ENCODE measurements at regions not wholly inside any gene's neighbourhood (a gene's known extent, or its start where the extent isn't known, plus 50 kb on each side); places are given as distances from the start of the nearest gene placed in this dataset.
"Not testable (repeated sequence)": the region's sequence is repeated elsewhere in the genome, so short reads cannot be mapped to it uniquely, and the experiment has no call there.

DNA sequence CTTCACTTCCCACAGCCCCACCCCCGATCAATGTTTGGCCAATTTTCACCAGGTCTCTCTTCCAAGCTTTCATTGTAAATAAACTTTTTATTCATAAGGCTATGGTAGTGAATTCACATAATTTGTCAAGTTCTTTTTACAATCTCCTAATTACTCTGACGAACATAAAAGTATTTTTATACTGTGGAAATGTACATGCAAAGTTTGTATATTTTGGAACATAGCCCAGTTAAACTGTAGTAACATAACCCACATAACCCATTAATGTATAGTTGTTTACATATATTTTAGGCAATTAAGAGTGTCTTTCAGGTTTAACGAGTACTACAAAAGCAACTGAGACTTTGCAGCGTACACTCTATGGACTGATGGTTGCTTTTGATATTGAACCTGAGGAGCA is 228.3 kb upstream of the ERBB4 start:
- no peak for DNase-seq

DNA sequence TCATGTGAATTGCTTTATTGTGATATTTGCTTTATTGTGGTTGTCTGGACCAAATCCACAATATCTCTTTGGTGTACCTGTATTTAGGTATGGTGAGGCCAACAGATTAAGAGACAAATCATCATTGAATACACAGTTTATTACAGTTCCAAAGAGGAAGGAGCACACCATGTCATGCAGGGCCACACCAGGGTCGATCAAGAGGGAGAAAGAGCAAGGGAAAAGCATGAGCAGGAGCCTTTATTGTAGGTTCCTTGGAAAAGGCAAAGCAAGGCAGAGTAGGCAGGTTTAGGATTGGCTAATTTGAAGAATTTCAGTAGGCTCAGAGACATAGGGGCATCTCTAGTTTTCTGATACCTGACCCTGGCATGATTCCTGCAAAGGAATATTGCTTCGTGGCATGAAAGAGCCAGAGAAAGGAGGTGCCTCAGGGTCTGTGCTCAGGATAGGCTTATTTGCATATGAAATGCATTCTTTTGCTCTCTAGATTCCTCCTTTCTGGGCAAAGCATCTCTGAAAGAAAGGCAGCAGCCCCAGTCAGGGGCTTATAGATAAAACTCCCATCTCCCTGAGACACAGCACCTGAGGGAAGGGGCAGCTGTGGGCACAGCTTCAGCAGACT is 214.2 kb upstream of the ERBB4 start:
- DNase-seq = no peak

DNA sequence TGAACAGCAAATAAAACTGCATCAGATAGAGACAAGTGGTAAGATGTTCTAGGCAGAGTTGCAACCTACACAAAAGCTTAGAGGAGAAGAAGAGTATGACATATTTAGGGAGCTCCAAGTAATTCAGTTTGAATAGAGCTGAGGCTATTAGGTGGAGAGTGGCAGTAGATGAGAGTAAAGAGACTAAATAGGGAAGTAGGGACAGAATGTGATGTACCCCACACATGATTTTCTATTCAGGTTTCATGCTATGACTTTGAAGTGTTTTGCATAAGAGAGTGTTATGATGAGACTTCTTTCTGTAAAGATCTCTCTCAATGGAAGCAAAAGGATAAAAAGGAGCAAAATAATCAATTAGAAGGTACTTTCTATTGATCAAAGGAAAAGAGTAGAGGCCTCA is 206.8 kb upstream of the ERBB4 start:
- DNase-seq = no peak

DNA sequence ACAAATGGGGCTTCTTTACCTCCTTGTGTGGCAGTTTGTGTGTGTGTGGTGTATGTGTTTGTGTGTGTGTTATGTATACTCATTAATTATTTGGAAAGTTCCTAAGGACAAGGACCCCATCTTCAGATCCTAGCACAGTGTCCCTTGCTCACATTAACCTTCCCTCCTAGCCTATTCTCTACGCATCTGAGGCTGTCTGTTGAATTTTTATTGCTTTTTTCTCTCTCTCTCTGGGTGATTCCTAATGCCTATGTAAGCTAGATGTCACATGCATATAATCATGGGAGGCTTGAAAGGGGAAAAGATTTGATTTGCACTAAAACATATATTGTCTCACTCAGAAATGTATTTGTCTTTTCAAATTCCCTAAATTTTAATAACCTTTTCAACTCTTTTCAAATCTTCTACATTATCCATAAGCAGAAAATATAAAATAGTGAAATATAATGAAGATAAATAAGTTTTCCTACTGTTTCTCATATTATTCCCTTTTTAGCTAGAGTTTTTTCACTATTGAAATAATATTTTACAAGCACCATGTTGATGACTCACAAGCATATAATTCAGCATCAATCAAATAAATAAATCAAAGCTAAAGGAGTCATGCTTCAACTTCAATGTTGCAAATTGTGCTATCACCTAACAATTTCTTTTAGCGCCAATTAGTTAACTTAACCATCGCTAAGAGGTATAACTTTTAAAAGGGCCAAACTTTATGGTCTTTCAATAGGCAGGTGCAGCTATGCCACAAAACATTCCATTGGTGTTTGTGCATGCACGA is 199.0 kb upstream of the ERBB4 start:
- DNase-seq = no peak

DNA sequence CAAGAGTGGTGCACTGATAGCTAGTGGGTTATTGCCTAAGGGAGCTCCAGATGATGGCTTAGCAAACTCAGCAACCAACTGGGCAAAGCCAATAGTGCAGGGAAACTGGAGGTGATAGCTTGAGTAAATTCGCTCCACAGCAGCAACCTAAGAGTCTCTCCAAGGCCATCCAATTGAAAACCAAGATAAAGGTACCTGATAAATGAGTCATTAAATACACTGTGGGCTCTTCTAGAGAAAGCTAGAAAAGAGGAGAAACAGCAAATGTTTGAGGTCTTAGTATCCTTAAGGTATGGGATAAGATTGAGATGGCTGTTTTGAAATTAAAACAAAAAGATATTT is 197.8 kb upstream of the ERBB4 start:
- DNase-seq = no peak

DNA sequence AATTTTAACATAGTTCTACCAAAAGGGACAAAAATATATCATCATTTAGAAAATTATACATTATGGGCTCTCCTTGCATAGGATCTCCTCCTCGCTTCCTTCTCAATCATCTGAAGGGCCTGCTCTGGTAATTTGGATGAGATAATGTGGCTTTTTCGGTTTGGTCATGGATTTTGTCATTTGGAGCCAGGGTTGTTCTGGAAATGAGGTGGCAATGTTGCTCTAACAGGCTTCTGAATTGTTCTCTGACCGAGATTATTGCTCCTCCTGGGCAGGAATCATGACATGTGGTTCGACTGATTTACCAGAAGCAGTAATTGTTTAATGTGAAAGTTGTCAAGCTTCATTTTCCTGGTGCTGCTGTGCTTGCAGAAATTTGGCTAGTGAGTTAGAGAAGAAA is 194.7 kb upstream of the ERBB4 start:
- no peak for DNase-seq

DNA sequence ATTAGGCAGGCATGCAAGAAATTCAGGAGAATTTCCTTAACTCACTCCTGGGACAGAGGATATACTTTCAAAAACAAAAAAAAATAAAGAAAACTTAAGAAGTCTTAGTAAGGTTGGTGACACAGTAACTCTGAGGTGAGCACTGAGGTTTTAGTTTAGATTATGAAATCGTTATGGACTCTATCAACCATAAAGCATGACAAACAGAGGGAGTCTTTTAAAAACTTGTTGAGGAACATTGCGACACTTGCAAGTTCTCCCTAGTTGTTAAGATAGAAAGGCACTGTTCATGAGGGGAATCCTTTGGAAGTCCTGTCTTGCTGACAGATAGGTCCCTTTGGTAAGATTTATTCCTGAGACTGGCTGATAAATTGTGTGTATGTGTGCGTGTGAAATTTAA is 194.3 kb upstream of the ERBB4 start:
- no peak for DNase-seq

DNA sequence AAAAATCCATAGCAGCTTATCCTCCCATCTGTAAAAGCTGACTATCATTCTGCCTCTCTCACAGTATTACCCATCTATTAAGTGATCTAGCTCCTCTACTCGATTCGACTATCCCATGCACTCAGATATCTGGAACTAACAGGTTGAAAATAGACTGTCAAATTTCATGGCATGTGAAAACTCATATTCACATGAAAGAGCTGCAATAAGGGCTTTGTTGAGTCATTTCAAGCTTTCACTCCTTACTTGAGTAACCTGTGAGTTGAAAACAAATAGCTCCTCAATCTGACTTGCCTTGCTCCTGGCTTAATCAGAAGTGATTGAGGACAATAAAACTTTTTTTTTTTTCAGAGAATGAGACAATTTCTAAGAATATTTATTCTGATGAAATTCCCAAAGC is 192.4 kb upstream of the ERBB4 start:
- DNase-seq = no peak

DNA sequence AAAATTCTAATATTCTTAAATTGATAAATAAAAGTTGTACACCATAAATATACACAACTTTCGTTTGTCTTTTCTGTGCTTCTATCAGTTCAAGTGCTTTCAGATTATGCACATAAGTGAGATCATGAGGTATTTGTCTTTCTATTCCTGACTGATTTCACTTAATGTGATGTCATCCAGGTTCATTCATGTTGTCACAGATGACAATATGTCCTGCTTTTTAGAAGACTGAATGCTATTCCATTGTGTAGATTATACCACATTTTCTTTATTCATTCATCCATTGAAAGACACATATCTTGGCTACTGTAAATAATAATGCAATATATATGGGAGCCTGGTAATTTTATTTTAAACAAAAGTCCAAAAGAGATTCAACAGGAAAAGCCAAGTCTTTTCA is 190.1 kb upstream of the ERBB4 start:
- DNase-seq = no peak

DNA sequence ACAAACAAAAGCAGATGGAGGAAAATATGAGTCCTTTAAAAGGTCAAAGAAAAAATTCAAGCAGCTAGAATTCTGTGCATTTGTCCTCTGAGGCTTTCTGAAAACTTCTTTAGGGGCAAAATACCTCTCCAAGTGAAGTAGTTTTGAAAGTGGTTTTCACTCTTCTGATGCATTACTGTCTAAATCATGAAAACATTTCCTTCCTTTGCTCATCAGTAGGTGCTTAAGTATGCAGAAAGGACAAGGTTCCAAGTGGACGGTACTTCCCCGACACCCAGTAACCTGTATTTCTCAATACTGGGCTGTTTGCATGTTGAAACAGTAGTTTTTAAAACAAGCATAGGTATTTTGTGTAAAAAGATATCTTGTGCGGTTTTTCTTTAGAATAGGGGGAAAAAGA is 189.1 kb upstream of the ERBB4 start:
- no peak for DNase-seq

DNA sequence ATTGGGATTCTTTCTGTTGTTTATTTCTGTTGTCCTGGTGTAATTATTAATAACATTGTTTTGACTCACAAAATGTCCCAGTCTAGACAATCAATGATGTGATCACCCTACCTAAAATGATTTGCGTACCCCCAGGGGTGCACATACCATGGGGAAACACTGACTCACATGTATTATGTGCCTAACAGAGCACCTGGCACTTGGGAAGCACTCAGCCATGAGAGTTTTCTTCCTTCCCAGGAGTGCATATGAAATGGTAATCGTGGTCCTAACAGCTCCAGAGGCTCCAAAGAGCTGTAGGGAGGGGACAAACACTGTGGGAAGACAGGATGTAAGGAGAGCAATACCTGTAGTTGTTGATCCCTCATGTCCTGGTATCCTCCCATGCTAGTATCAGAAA is 187.8 kb upstream of the ERBB4 start:
- DNase-seq = no peak

DNA sequence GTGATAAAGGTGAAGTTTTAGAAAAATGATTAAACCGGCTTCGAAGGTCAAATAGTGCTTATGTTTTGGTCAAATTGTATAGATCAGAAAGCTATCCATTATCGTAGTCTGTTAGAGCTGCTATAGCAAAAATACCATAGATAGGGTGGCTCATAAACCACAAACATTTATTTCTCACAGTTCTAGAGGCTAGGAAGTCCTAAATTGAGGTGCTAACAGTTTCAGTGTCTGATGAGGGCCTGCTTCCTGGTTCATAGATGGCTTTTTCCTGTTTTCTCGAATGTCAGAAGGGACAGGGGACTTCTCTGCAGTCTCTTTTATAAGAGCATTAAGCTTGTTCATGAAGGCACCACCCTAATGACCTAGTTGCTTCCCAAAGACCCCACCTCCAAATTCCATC is 186.6 kb upstream of the ERBB4 start:
- DNase-seq = no peak

DNA sequence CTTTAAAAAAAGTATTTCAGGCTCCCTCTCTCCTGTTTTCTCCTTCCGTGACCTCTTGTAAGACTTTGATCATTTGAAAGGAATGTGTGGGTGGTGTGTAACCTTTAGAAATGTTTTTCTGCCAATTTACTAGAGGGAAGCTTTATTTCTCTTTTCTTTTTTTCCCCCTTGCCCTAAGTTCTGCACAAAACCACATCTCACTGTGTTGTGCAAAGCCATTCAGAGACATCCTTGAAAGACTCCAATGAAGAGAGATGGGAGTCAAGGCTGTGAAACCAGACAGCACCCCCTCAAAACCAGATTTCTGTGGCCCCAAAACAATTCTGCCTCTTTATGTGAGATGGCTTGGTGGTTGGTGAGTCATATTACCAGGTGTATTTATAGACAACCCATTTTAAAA is 184.6 kb upstream of the ERBB4 start:
- DNase-seq = no peak

DNA sequence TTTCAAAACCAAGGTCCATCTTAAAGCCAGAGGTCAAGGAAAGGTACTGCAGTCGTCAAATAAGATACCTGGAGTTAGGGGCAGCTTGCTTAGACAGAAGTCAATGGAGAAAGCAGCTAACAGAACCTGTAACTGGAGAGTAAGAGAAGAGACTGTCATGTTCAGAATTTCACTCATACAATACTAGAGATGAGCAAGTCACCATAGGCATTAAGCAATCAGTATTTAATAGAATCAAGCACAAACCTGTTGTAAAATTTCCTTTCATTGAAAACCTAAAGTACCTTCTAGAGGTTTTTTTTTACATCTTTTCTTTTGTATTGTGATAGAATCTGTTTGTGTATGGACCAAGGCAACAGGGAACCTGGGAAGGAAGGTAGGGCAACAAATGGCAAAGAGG is 183.4 kb upstream of the ERBB4 start:
- DNase-seq = no peak

DNA sequence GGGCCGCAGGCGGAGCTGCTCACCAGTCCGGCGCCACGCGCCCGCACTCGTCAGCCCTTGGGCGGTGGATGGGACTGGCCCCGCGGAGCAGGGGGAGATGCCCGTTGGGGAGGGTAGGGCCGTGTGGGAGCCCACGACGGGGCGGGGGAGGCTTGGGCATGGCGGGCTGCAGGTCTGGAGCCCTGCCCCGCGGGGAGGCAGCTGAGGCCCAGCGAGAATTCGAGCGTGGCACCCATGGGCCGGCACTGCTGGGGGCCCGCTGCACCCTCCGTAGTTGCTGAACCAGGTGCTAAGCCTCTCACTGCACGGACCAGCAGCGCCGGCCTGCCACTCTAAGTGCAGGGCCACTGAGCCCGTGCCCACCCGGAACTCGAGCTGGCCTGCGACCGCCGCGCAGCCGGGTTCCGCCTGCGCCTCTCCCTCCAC is 182.4 kb upstream of the ERBB4 start:
- DNase-seq = no peak

DNA sequence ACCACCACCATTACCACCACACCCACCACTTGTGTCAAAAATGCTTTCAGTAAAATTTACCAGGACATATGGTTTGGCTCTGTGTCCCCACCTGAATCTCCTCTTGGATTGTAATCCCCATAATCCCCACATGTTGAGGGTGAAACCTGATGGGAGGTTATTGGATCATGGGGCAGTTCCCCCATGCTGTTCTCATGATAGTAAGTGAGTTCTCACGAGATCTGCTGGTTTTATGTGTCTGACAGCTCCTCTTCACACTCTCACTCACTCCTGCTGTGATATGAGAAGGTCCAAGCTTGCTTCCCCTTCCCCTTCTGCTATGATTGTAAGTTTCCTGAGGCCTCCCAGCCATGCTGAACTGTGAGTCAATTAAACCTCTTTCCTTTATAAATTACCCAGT is 176.8 kb upstream of the ERBB4 start:
- DNase-seq = not testable (repeated sequence)

DNA sequence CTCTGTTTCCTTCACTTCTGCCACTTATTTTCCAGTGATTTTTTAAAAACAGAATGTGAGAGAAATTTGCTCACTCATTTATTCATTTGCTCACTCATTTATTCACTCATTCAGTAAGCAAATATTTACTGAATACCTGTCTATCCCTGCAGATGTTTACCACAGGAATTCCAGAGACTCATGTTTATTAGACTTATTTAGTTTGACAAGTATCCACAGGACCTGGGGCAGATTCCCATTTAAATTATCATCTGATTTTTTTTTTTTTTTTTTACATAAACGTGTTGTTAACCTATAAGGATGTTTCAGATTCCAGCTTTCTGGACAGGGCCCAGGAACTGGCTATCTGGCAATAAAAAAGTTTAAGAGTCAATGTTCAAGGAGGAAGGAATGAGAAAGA is 175.1 kb upstream of the ERBB4 start:
- DNase-seq = no peak

DNA sequence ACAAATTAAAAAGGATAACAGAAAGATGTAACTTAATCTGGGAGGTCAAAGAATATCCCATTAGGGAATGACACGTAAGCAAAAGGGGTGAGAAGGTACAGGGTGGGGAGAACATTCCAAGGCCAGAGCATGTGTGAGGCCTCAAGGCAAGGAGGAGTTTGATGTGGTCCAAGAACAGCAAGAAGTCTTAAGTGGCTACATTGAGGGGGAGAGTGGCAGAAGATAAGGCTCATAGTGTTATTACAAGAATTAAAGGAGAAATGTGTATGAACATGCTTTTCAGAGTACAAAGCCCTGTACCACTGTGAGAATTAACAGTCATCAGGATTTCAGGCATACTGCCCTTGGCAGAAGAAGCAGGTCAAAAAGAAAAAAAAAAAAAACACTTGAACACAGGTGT is 174.4 kb upstream of the ERBB4 start:
- DNase-seq = no peak

DNA sequence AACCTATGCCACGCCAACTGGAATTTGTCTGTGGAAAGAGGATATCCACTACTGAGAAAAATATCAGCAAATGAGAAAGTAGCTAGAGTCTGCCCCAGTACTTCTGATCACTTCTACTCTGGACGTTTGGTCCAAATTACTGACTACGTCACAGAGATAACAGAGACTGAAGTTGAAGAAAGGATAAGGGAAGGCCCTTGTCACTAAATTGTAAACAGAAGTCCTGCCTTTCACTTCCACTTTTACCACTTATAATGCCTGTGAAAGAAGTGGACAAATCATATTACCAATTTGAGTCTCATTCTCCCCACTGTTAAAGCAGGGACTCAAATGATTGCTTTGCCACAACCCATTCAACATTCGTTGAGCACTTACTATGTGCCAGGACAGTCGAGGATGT is 173.9 kb upstream of the ERBB4 start:
- DNase-seq = no peak

DNA sequence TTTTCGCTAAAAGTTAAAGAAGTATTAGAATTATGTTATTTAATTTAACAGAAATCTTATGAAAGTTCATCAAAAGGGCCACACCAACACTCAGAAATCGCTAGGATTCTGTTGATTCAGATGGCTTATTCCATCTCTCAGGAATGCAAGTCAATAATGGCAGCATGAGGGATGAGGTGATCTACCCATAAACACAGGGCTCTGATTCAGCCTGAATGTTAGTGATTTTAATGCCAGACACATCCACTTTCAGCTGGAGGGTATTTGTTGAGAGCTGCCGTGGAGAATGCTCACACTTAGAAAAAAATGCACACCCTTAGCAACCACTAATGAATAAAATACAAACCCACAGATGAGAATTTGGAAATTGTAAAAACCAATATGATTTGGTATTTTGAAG is 173.3 kb upstream of the ERBB4 start:
- DNase-seq = no peak

DNA sequence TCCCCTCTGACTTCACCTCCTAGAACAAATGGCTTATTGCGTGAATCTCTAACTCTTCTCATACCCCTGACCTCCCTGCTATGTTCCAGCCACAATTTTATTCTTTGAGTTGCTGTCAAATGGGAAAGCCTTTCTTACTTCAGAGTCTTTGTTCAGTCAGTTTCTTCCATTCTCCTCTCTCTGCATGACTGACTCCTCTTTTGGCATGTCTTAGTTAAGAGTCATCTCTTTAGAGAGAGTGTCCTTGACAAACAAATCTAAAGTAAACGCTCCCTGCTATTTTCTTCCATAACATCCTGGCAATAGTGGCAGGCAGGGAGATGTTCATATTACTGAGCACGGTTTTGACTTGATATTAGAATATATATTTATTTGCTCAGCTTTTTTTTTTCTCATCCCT is 170.7 kb upstream of the ERBB4 start:
- DNase-seq = no peak

DNA sequence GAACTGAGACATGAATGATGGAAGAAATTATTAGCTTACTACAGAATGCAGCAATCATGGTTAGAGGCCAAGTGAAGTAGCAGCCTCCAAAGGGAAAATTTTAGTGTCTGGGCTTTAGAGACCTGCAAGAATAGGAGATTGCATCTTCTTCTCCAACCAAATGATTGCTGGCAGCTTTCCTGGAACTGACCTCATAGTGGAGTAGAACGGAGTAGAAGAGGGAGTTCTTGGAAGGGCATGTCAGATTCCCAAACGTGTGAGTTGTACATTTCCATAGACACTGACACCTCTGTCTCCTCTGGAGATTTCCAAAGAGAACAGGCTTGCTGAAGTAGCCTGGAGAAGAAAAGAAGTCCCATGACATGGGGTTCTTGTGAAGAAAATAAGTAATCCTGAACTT is 169.8 kb upstream of the ERBB4 start:
- DNase-seq = no peak

DNA sequence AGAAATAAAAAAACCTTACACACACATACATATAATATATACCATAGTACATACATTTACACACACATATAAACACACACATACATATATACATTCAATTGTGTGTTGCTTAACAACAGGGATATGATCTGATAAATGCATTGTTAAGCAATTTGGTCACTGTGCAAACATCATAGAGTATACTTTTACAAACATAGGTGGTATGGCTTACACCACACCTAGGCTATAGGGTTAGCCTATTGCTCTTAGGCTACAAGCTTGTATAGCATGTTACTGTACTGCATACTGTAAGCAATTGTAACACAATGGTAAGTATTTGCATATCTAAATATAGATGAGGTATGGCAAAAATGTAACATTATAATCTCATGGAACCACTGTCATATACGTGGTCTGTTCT is 156.8 kb upstream of the ERBB4 start:
- no peak for DNase-seq

DNA sequence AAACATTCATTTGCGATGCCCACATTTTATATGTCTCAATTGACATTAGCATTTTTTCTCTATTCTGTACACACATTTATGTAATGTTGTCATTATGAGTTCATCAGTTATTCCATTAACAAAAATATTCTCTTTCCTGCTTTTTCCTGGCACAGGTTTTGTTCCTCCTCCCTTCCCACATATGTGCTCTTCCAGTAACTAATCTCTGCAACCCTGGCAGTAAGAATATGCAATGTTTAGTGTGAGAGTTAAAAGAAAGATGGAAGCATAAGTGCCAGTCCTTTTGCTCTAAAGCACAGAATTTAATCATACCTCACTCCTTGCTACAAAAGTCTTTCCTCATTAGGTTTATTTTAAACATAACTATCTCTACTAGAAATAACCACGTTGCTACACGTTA is 155.8 kb upstream of the ERBB4 start:
- no peak for DNase-seq

DNA sequence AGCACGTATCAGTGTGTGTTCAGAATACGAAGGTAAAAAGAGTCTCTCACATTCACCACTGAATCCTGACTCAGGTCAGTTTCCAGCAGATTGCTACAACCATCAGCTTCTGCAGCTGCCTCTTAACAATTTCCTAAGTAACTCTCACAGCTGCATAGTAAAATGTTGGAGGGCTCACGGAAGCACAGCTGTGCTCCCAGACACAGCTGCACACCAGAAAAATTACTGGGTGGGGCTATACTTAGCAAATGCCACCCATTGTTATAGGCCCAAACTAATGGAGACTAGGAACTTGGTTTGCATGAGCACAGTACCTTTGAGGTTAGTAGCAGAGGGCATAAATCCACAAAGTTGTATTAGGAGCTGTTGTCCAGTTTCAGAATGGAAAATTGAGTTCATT is 153.9 kb upstream of the ERBB4 start:
- DNase-seq = no peak
